ENCODE measurements at regions not wholly inside any gene's neighbourhood (a gene's known extent, or its start where the extent isn't known, plus 50 kb on each side); places are given as distances from the start of the nearest gene placed in this dataset.
"Not testable (repeated sequence)": the region's sequence is repeated elsewhere in the genome, so short reads cannot be mapped to it uniquely, and the experiment has no call there.

DNA sequence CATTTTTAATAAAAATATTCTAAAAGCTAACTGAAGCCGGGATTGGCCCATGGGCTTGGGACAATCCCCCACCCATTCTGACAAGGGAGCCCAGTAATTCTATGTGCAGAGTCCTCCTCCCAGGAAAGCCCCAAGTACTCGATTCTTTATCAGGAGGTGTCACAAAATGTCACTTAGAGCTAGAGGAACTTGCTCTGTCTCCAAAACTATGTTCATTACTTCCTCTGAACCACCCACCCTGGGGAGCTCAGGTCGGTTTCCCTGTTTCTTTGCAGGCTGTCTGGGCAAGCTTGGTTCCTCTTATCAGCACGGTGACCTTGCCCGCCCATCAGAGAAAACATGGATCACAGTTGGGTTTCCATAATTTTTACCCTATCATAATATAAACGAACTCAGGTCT is 430.6 kb upstream of the ID2 start:
- no peak for DNase-seq

GRCh38 chr2:8251856-8252255 is 430.0 kb upstream of the ID2 start:
- DNase-seq = no peak

- no peak for DNase-seq
These were observed 428.7 kb upstream of the ID2 start for GRCh38 chr2:8252997-8253694.

DNA sequence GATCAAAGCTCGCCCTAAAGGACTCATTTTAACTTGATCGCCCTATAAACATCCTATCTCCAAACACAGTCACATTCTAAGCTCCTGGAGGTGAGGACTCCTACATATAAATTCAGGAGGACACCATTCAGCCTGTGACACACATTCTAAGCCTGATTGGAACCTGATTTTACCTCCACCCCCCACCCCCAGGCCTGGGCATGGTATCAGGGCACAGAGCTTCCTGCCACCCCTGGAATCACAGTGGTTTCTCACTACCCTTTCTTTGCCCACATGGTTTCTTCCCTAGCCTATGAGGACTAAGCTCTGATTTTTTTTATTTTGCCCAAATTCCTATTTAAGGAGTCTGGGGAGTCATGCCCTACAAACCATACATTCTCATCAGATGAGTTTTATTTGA is 428.1 kb upstream of the ID2 start:
- no peak for DNase-seq

- not testable (repeated sequence) for DNase-seq
These were observed 427.6 kb upstream of the ID2 start for GRCh38 chr2:8254214-8254613.

DNA sequence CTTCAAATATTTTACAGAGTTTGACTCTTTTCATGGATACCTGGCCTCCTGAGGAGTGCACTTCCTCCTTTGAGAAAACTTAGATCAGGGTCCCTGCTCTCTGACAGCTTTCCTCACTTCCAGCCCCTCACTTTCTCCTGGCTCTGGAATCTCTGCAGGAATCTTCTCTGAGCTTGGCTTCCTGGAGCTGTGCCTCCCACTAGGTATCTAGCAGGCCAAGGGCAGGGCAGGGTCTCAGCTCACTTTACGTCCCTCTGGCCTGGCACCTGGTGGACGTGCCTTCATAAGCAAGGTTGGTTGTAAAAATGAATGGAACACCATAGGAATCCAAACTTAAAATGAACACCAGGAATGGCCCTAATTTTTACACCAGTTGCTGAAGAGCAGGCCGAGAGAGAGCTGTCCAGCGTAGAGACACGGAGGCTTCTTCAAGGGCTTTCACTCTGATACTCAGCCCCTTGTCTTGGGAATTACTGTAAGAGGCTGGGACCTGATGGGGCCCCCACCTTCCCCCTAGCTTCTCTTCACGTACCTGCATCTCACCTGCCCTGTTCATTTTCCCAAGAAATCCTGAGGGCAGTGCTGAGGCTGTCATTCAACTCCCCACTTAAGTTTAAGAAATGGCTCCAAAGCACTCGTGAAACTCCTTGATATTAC is 426.9 kb upstream of the ID2 start:
- DNase-seq = no peak

GRCh38 chr2:8255448-8255800 is 426.4 kb upstream of the ID2 start:
- DNase-seq = no peak

DNA sequence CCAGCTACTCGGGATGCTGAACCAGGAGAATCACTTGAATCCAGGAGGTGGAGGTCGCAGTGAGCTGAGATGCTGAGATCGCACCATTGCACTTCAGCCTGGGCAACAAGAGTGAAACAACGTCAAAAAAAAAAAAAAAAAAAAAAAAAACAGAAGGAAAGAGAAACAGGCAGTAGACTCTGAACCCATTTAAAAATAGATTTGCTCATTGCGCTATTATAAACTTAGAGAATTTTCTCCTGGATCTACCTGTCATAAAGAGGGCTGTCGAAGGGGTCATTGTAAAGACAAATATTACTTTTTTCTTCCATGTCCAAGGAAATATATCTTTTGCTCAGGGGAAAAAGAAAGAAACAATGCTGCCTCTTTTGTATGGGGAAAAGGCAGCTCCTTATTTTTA is 425.0 kb upstream of the ID2 start:
- DNase-seq = no peak

DNA sequence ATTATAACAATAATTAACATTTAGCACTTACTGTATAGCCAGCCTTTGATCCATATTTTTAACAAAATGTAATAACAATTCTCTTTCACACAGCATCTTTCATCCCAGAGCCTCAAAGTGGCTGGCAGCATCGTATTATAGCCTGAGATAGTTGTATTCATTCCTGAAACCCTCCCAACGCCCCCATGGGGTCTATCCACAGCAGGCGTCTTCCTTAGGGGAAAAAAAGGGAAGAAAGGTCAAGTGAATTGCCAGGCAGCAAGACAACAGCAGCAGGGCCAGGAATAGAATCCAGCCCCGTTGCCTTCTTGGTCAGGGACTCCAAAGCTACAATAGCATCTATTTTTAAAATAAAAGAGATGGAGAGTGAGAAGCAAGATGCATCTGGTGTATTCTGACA is 424.4 kb upstream of the ID2 start:
- no peak for DNase-seq

DNA sequence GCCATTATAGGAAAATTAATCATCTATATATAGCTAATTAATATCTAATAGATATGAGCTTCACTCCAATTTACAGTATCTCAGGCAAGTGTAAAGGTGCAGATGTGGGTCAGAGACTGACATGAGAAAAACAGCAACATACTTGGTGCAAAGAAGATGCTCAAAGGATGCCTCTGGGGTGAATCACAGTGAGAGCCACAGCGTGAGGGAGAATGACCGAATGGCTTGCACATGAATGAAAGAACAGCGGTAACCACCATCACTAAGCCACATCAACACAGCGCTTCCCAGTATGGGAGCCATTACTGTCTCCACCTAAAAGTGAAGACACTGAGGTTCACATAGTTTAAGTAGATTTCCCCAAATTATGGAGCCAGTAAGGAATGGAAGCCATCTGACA is 423.4 kb upstream of the ID2 start:
- no peak for DNase-seq

GRCh38 chr2:8259106-8259840 is 422.6 kb upstream of the ID2 start:
- no peak for DNase-seq

- DNase-seq = no peak
These were observed 422.0 kb upstream of the ID2 start for GRCh38 chr2:8259841-8260178.

DNA sequence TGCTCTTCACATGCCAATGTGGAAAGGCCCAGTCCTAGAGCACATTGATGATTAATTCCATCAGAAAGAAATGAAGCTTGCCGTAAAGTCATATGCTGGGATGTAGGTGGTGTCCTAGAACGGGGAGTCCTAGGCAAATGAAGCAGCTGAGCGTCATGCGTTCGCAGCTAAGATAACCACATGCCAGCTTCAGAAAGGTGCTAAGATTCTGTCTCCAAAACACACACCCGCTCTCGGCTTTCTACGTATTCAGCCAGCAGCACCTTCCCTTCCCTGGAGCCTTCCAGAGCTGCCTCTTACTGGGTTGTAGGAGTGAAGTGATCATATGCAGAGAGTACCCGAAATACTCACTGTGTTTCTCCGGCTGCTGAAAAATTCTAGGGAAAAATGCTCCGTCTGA is 421.6 kb upstream of the ID2 start:
- DNase-seq = no peak

- DNase-seq = no peak
These were observed 418.0 kb upstream of the ID2 start for GRCh38 chr2:8263901-8264300.

DNA sequence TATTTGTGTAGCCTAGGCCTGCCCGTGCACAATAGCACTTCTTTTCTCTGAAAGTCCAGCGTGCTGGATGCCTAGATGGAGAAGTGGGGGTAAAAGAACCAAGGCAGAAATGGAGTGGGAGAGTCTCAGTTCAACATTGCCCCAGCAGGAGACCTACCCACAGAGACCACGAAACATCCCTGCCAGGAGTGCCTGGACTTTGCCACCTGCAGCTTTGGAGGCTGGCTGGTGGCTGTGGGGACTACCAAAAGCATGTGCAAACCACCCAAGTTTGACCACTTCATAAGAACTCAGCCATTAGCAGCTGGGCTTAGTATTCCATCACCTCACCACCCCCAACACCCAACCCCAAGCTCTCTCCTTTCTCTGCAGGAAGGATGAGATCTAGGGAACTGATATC is 416.9 kb upstream of the ID2 start:
- no peak for DNase-seq

DNA sequence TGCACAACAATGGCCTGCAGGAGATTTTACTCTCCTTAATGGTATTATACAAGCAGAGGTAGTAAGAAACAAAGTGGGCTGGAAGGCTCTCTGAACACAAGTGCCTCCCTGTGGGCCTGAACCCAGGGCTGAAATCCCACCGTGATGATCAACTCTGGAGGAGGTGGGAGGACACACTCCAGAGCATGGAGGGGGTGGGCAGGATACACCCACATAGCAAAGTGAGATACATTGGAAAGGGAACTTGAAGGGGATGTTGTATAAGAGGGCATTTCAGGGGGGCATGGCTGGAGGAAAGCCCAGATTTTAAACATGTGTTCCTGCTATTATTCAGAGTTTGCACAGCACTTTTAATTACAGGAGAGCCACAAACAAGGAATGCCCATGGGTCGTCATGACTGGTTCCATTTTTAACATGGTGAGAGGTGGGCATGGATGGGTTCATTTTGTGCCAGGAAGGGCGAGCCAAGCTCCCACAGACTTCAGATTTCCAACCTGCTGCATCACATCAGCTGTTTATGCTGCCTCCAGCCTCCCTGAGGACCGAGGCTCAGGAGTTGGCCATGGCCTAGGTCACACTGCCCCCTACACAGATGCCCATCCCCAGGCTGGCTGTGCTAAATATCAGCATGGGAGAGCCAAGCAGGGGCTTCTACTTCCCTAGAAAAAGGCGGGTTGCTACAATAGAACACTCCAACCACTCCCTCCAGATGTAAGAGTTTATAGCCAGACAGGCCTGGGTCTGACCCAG is 416.2 kb upstream of the ID2 start:
- DNase-seq = no peak

GRCh38 chr2:8266563-8266962 is 415.3 kb upstream of the ID2 start:
- DNase-seq = no peak

- DNase-seq = no peak
These were observed 414.8 kb upstream of the ID2 start for GRCh38 chr2:8267048-8267447.

DNA sequence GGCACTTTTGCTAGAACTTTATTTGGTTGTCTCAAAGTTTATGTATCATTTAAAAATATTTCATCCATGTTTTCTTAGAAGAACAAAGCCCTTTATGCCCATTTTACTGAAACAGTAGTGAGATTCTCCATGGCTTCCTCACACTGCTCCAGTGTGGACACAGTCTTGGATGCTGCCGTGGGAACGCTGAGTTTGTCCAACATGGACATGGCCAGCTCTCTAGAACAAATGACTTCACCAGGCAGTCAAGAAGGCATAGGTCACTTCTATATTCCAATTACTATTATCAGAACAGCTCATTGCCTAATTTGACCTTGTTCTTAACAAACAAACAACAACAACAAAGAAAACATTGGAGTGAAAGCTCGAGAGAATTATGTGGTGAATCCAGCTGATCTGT is 414.1 kb upstream of the ID2 start:
- no peak for DNase-seq

GRCh38 chr2:8268172-8268783 is 413.6 kb upstream of the ID2 start:
- DNase-seq = no peak

DNA sequence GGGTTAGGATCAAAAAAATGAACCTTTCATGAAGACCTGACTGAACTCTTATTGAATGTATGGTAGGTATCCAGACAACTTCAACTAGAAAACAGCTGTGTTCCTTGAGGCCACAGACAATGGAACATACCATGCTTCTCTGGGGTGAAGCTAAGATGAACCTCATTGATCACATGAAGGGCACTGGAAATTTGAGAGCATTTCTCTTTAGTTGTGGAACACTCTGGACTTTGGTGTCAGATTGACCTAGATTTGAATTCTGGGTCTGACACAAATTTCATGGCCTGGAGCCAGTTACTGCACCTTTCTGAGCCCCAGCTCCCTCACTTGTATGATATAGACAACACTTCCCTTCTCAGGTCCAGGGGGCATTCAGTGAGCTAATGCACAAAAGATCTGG is 411.2 kb upstream of the ID2 start:
- DNase-seq = no peak

- no peak for DNase-seq
These were observed 410.4 kb upstream of the ID2 start for GRCh38 chr2:8271461-8271860.

GRCh38 chr2:8276026-8276425 is 405.8 kb upstream of the ID2 start:
- no peak for DNase-seq

All from activated CD4-positive, alpha-beta T cell treated with anti-CD3 and anti-CD28 coated beads, Interleukin-2, amount 50 U/mL, for 16 hours (primary cell).